Central memory CD4-positive, alpha-beta T cell (primary cell): ENCODE measurements at regions not wholly inside any gene's neighbourhood (a gene's known extent, or its start where the extent isn't known, plus 50 kb on each side); places are given as distances from the start of the nearest gene placed in this dataset.
"Not testable (repeated sequence)": the region's sequence is repeated elsewhere in the genome, so short reads cannot be mapped to it uniquely, and the experiment has no call there.

Experiments
- DNase-seq: peaks from one replicate; pipeline ENCODE4 v3.0.0; 2022

GRCh38 chr14:87407344-87407743, 585.6 kb downstream of the GALC start:
- DNase-seq: no peak

- DNase-seq: no peak
Observed at GRCh38 chr14:87405563-87405962, 587.4 kb downstream of the GALC start.

GRCh38 chr14:87397499-87397898, 595.5 kb downstream of the GALC start:
- no peak for DNase-seq

- DNase-seq: no peak
Observed at GRCh38 chr14:87391066-87391465, 601.9 kb downstream of the GALC start.

- DNase-seq: no peak
Observed at GRCh38 chr14:87388946-87389345, 604.0 kb downstream of the GALC start.

GRCh38 chr14:87387806-87388205, 605.2 kb downstream of the GALC start:
- no peak for DNase-seq

- no peak for DNase-seq
Observed at GRCh38 chr14:87386524-87386923, 606.5 kb downstream of the GALC start.

GRCh38 chr14:87380054-87380453, 612.9 kb downstream of the GALC start:
- DNase-seq: no peak

- DNase-seq: no peak
Observed at GRCh38 chr14:87368751-87369150, 624.2 kb downstream of the GALC start.

- not testable (repeated sequence) for DNase-seq
Observed at GRCh38 chr14:87360246-87360645, 632.7 kb downstream of the GALC start.

GRCh38 chr14:87351007-87351406, 642.0 kb downstream of the GALC start:
- DNase-seq: no peak

GRCh38 chr14:87349921-87350320, 643.1 kb downstream of the GALC start:
- no peak for DNase-seq

- DNase-seq: no peak
Observed at GRCh38 chr14:87343652-87344051, 649.3 kb downstream of the GALC start.

GRCh38 chr14:87334997-87335685, 657.8 kb downstream of the GALC start:
- no peak for DNase-seq

- DNase-seq: no peak
Observed at GRCh38 chr14:87331991-87332390, 661.0 kb downstream of the GALC start.

GRCh38 chr14:87325741-87326140, 667.2 kb downstream of the GALC start:
- no peak for DNase-seq

- no peak for DNase-seq
Observed at GRCh38 chr14:87323191-87323590, 669.8 kb downstream of the GALC start.

GRCh38 chr14:87321548-87321947, 671.4 kb downstream of the GALC start:
- DNase-seq: no peak

- DNase-seq: no peak
Observed at GRCh38 chr14:87312894-87313205, 680.1 kb downstream of the GALC start.

- DNase-seq: no peak
Observed at GRCh38 chr14:87312169-87312893, 680.7 kb downstream of the GALC start.

GRCh38 chr14:87309557-87309956, 683.4 kb downstream of the GALC start:
- no peak for DNase-seq

GRCh38 chr14:87306409-87307168, 686.4 kb downstream of the GALC start:
- no peak for DNase-seq

GRCh38 chr14:87305345-87305744, 687.6 kb downstream of the GALC start:
- DNase-seq: no peak

GRCh38 chr14:87304404-87304803, 688.6 kb downstream of the GALC start:
- DNase-seq: no peak
